ENCODE measurements at regions not wholly inside any gene's neighbourhood (a gene's known extent, or its start where the extent isn't known, plus 50 kb on each side); places are given as distances from the start of the nearest gene placed in this dataset.
"Not testable (repeated sequence)": the region's sequence is repeated elsewhere in the genome, so short reads cannot be mapped to it uniquely, and the experiment has no call there.

GRCh38 chr9:3658964-3659363, 133.2 kb upstream of the RFX3 start:
- no peak for DNase-seq

- DNase-seq, result no peak
Observed at GRCh38 chr9:3656224-3656623, 130.4 kb upstream of the RFX3 start.

- no peak for DNase-seq
Observed at GRCh38 chr9:3650994-3651622, 125.3 kb upstream of the RFX3 start.

- DNase-seq, result no peak
Observed at GRCh38 chr9:3648722-3649246, 123.0 kb upstream of the RFX3 start.

- DNase-seq, result no peak
Observed at GRCh38 chr9:3648266-3648665, 122.5 kb upstream of the RFX3 start.

- DNase-seq, result peak in 1 of 2 donors; percentile 3
Observed at GRCh38 chr9:3647652-3648051, 121.9 kb upstream of the RFX3 start.

- DNase-seq, result no peak
Observed at GRCh38 chr9:3646226-3646625, 120.4 kb upstream of the RFX3 start.

- not testable (repeated sequence) for DNase-seq
Observed at GRCh38 chr9:3642075-3642474, 116.3 kb upstream of the RFX3 start.

- DNase-seq, result no peak
Observed at GRCh38 chr9:3629495-3629894, 103.7 kb upstream of the RFX3 start.

- DNase-seq, result no peak
Observed at GRCh38 chr9:3628239-3628638, 102.4 kb upstream of the RFX3 start.

- no peak for DNase-seq
Observed at GRCh38 chr9:3608011-3608410, 82.2 kb upstream of the RFX3 start.

- DNase-seq, result no peak
Observed at GRCh38 chr9:3600672-3601071, 74.9 kb upstream of the RFX3 start.

GRCh38 chr9:3597792-3598191, 72.0 kb upstream of the RFX3 start:
- no peak for DNase-seq

- DNase-seq, result no peak
Observed at GRCh38 chr9:3586066-3586465, 60.3 kb upstream of the RFX3 start.

- no peak for DNase-seq
Observed at GRCh38 chr9:3585606-3586005, 59.8 kb upstream of the RFX3 start.

- DNase-seq, result peak; percentile 85 to 87
Observed at GRCh38 chr9:3578786-3579185, 53.0 kb upstream of the RFX3 start.

GRCh38 chr9:3576328-3576727, 50.5 kb upstream of the RFX3 start:
- DNase-seq, result peak; percentile 91 to 95

- no peak for DNase-seq
Observed at GRCh38 chr9:3575821-3576220, 50.0 kb upstream of the RFX3 start.

All from inflammatory macrophage (primary cell).